DMS79 treated with DMSO at 0.1 percent for 48 hours (cell line): ENCODE measurements at regions not wholly inside any gene's neighbourhood (a gene's known extent, or its start where the extent isn't known, plus 50 kb on each side); places are given as distances from the start of the nearest gene placed in this dataset.

ENCODE experiments used
- DNase-seq: peaks from one replicate; lab custom pipeline; 2025; lab: John Stamatoyannopoulos, UW

DNA sequence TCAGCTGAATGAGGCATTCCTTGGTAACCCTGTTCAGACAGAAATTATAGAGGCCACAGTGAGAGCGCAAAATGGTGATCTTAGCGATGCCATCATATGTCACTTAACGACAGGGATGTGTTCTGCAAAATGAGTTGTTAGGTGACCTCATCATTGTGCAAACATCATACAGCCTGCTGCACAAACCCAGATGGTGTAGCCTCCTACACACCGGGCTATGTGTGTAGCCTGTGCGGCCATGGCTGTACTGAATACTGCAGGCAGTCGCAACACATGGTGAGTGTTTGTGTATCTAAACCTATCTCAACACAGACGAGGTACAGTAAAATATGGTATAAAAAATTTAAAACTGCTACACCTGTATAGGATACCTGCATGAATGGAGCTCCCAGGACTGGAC is 234.1 kb upstream of the PMEPA1 start:
- DNase-seq: no peak

DNA sequence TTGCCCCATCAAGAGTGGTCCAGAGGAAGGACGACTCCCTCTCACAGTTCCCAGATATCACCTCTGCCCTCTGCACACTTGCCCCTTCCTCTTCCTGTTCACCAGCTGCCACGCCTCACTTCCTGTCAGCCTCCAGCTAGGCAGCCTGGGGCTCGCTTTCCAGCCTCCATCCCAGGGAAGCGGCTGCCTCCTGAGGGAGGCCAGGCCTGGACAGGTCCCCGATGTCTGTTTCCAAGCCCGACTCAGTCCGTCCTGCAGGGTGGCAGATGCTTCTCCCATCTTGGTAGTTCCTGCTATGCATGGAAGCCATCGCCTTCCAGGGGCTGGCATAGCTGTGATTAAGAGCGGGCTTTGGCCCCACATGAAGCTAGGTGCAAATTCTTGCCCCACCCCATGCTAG is 233.5 kb upstream of the PMEPA1 start:
- no peak for DNase-seq

DNA sequence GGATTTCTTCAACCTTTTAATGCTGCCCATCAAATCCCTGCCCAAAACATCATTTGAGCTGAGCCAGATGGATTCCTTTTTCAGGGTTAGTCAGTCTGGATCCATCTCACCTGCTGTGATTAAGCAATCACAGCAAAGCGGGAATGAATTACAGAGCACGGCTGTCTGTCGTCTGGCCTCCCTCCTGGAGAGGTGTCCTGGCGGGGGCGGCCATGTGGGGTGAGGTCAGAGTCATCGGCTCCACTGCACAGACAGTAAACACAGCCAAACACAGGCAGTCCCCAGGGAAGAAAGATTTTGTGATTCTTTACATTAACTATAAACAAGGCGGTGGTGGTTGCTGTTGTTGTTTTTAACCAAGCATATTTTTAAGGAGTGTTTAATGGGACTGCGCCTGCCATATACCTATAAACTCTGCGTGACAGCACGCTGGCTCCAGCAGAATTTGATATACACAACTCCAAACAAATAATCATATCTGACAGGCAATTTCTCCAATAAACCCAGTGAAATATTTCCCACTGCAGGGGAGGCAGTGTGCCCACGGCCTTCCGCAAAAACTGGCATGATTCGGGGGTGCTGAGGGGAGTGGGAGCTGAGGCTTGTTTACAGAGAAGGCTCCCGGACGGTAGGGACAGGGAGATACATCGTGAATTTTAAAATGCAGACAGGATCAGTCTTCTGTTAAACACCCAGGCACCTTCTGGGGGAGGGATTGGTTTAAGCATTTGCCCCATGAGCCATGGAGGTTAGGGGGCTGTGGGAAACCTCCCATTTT is 232.0 kb upstream of the PMEPA1 start:
- no peak for DNase-seq

DNA sequence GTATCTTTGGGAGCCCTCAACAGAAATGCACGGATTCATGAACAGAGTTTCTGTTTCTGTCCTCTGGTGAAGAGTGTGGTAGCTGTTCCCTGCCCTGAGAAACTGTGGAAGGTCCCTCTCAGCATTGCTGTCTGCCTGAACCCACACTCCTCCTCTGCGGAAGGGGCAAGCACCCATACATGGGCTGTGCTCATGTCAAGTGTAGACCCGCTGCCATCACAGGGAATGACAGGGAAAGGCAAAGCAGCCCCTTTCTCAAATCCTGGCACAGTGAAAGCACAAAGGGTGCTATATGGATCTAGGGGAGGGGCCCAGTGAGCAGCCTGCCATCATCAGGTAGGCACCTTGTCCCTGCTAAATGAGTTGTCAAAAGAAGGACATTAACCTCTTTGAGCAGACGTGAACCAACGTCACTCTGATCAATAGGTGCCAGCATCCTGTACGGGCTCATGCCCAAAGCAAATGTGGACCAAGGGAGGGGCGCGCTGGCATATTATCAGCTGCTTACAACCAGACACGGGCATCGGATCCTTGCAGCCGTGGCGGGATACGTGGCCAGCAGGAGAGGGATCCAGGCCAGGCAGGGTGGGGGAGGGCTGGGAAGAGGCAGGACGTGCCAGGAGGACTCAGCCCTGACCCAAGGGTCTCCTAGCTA is 231.2 kb upstream of the PMEPA1 start:
- DNase-seq: no peak

DNA sequence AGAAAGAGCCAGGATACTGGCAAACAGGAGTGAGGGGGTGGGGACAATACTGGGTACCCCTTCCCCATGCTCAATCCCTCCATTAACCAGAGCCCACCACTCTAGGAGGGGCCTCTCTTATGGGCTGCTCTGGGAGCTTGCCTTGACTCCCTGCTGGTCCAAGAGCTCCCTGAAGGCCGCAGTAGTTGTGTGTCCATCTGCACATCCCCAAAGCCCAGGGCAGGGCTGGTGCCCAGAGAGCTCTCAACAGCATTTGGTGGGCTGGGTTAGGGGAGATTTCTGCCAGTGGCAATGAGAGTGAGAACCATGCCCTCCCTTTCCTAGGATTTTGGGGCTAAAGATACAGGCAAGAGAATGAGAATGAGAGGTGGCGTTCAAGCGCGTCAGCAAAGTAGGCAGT is 230.6 kb upstream of the PMEPA1 start:
- DNase-seq: no peak

DNA sequence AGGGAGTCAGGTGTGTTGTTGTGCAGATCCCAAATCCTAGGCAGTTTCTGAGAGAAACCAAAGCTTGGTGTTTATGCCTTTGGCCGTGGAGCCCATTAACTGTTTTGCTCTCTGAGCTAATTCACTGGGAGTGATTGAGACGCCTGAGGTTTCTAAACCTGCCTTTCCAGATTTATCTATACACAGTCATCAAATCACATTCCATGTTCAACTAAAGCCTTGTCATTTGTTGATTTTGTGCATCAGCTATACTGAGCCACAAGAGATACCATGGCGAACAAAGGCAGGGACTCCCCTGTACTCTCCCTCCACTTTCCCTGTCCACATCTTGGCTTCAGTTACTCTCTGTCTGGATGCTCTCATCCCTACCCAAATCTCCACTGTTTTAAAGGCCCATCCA is 229.7 kb upstream of the PMEPA1 start:
- no peak for DNase-seq

DNA sequence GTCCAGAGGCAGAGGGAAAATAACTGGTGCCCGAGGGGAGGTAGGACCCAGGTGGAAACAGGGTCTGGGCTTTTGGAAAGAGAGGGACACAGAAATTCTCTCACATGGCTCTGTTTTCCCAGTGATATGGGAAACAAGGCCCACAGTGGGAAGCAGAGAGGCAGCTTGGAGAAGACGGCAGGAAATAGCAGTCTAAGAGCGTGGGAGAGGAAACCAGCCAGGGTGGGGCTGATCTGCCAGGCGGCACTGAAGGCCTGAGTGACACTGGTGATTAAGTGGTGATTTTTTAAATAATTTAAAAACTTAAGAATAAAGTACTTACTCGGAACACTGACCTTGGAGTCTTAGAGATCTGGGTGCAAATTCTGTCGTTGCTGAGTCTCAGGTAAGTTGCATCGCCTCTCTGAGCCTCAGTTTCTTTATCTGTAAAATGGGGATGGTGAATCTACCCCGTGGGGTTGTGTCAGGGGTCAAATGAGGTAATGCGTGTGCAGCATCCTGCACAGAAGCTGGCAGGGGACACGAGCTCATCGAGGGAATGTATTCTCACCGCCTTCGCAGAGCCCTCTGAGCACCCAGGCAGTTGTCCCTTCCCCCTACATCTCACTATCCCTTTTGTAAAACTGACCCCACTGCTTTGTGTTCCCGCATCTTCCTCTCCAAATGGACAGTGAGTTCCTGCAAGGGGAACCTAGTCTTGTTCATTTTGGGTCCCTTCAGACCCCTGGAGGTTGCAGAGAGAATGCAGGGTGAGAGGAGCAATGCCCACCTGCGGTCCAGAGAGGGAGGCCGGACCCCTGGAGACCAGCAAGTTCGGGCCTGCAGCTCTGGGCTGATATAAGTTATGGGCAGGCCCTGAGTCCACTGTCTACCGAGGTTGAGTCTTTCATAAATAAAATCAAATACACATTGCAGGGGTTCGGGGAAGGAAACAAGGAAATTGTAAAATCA is 228.6 kb upstream of the PMEPA1 start:
- DNase-seq: no peak

DNA sequence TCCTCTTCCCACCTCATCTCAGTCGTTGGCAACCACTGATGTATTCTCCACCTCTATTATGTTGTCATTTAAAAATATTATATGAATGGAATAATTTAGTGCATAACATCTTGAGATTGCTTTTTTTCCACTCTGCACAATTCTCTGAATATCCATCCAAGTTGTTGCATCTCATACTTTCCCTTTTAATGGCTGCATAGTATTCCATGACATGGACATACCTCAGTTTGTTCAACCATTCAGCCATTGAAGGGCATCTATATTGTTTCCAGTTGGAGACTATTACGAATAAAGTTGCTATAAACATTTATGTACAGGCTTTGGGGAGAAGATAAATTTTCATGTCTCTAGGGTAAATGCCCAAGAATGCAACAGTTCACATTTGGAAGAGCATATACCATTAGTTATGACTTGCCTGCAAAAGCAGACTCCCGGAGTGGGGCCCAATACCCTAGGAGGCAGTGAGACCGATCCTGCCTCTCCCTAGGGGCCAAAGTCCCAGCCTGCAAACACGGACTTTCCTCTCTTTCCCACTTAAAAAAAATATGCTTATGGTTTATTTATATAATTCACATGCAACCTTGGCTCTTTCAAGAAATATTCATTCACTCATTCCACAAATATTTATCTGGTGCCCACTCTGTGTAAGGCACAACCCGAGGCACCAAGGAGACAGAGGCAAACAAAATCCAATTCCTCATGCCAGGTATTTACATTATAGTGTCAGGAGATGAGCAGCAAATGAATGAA is 227.0 kb upstream of the PMEPA1 start:
- DNase-seq: no peak

DNA sequence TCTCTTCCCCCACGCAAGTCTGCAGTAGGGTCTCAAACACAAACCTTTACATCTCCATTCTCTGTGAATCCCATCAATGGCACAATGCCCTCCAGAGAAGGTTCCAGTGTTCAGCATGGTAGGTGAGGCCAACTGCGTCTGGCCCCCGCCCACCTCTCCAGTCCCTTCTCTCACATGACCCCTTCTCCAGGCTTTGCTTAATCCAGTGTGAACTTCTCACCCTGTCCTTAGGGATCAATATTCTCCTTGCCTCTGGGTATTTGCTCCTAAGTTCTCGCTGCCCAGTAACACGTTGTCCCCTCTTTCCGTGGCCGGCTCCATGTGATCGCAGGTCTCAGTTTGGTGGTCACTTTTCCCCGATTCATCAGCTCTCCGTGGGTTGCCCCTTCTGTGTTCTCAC is 225.1 kb upstream of the PMEPA1 start:
- DNase-seq: no peak

DNA sequence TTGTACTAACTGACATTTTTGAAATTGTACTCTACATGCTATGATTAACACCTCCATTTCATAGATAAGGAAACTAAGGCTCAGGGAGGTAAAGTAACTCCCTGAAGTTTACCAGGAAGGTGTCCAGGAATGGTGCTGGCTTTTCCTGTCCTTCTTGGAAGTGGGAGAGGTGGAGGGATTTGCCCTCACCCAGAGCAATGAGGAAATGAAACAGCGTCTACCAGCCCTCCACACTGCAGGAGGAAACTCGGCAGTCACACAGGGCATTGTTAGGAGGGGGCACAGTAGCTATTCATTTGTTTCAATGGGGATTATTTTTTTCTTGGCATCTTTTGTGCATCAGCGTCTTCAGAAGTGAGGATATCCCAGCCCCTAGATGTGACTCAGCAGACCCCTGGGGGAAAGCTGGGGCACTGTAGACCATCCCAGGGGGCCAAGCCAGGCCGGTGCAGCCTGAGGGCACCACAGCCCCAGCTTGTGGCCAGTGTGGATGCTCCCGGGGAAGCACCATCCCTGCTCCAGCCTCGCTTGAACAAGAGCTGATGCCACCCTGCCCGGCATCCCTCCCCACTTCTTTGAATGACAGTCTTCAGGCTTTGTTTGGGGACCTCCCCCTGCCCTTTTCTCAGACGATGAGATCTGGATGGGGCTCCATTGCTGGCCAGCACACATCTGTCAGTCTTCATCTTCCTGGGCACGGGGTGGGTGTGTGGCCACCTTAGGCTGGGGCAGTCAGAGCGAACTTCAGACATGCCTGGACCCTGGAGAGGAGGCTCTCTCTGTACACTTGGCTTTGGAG is 224.4 kb upstream of the PMEPA1 start:
- DNase-seq: no peak

DNA sequence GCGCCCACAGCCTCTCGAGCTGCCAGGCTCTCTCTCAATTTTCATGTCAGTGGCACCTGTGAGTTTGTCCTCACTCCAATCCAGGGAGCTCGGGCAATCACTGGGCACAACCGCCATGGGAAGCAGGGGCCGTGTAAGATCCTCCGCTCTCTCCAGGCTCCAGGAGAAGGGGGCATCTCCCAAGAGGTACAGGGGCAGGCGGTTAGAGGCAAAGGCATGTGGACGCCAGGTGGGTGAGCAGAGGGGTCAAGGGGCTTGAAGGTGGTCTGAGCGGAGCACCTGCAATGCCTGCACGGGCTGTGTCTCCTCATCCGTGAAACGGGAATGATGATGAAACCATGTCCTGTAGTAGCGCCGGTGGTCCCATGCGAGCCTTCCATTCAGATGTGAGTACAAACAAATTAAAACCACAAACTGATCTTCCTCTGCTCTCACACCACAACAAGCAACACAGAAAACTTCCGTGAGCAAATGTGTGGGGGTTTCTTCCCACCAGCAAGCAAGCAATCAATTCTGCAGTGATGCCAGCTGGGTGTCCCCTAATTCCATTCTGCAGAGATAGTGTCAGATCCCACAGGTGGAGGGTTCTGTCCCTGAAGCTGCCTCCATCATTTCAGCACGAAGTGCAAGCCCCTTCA is 222.5 kb upstream of the PMEPA1 start:
- no peak for DNase-seq

DNA sequence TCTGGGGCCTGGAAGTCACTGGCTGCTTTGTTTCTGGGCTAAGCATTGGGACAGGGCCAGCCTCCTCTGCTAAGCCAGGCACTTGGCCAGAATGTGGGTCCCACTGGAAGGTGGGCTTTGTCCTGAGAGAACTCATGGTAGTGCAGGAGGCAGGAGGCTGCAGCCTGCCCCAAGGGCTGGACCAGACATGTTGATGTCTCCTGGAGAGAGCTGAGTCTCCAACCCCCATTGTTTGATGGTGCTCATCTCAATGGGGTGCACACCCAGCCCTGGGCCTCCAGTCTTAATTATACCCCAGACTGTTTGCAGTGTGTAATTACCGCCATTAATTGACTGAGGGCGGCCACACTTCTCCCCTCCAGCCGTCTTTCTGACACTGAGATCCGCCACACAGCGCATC is 220.5 kb upstream of the PMEPA1 start:
- DNase-seq: no peak

DNA sequence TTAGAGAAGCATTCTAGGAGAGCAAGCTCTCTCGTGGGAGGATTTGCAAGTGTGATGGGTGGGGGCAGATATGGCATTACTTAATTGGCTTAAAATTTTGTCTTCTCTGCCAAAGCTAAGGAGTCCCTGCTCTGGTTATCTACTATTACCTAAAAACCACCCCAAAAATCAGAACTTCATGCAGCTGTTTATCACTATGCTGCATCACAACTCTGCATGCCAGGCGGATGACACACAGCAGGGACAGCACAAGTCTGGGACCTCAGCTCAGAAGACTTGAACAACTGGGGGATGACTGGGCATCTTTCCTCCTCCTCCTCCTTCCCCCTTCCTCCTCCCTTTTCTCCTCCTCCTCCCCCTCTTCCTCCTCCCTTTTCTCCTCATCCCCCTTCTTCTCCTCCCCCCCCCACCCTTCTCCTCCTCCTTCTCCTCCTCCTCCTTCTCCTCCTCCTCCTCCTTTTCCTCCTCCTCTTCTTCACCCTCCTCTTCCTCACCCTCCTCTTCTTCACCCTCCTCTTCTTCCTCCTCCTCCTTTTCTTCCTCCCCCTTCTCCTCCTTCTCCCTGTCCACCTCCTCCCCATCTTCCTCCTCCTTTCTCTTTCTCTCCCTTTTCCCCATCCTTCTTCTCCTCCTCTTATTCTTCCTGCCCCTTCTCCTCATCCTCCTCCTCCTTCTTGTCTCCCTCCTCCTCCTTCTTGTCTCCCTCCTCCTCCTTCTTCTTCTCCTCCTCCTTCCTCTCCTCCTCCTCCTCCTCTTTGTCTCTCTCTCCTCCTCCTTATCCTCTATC is 218.6 kb upstream of the PMEPA1 start:
- no peak for DNase-seq

DNA sequence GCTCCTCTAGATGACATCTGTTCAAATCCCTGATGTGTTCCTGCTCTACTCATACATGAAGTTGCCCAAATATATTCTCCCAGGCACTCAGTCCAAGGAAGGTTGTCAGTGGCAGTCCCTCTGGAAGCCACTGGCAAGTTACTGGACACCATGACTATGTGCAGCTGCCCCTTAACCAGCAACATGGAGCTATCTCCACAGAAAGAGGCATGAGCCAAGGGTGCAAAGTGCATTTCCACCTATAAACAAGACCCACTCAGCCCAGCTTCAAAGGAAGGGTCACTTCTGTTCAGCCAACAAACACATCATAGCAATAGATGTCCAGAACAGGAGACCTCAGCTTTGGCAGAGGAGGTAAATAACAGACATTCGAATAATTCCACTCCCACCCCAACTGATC is 217.6 kb upstream of the PMEPA1 start:
- no peak for DNase-seq

DNA sequence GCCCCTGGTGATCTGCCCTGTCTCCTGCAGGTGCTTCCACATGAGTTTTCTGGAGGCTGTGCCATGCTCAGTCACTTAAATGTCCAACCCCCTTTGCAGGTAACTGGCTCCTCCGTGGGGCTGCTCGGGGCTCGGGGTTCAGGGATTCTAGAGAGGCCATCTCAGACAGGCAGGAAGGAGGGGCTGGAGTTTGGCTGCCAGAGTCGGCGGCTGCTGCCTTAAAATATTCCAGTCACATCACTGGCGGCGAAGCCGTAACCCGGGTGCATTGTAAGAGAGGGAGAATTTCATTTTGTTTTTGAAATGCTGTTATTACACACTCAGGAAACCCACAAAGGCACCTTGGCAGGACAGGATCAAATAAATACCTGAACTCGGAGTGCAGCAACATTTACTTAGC is 212.9 kb upstream of the PMEPA1 start:
- DNase-seq: no peak

DNA sequence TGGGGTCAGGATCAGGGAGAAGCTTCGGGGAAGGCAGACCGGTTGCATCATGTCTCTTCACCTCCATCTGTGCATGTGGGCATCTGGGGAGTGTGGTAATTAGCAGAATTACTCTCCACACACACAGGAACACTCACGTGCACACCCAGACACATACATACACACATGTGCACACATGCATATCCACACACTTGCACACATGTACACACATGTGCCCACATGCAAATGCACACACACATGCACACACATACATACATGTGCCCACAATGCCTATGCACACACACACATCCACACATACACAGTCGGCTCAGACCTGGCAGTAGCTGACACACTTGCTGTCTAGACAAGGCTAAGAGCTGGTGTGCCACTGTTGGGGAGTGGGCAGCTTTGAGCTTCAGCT is 212.3 kb upstream of the PMEPA1 start:
- DNase-seq: no peak

DNA sequence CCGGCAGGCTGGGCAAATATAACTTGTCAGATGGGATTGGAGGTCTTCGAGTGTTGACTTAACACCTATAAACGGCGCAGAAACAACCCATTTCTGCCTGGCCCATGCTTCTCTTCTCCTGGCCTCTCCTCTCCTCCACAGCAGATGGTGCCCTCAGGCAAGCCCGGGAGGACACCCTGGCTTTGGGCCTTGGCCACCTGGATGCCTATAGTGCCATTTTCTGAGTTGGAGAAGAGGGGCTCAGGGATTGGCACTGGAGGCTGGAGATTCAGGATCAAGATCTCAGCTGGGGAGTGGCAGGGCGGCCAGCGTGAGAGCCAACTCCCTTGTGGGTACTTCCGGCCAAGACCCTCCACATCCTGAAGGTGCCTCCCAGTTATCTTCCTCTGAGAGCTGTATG is 211.9 kb upstream of the PMEPA1 start:
- no peak for DNase-seq

DNA sequence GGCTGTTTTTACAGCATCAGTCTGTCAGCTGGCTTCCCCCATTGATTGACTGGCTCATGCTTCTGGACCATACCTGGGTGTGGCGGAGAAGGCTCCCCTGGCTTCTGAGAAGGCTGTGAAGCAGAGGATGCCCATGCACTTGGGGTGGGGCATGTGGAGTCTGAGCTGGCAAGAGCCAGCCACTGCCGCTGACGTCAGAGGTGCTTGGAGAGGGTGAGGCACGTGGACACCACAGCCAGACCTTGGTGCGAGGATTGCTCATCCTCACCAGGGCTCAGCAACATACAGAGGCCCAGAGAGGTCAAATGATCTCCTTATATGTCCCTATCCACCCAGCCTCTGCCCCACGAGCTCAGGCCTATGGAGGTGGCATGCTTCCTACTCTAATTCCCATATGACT is 211.2 kb upstream of the PMEPA1 start:
- DNase-seq: no peak

DNA sequence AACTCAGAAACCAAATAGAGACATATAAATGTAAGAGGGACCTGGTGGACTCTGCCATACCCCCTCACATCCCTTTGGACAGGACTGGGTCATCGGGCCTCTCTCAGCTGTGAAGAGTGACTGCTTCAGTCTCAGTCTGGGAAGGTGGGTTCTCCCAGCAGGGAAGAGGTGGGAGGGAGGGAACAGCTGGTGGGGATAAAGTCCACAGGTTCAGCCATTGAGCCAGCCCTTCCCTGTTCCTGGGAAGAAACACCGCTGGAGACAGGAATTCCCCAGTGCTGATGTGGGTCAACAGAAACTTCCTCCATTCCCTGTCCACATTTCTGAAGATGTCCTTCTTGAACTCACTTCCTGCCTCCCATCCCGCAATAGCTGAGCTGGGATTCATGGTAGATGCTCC is 209.2 kb upstream of the PMEPA1 start:
- DNase-seq: no peak

DNA sequence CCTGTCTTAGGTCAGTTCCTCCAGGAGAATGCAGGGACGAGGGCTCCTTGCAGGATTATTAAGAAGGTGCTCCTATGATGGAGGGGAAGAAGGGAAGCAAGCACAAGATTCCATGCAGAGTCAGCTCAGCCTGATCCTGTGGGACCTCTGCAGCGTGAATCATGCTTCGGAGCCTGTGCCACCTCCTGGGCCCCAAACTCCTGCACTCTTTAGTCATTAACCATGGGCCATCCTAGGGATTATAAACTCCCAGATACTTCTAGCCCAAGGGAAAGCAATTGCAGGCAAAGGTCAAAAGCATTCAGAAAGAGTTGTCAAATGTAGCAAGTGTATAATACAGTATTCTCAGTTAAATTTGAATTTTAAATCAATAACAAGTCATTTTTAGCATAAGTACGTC is 208.7 kb upstream of the PMEPA1 start:
- no peak for DNase-seq
